Effector memory CD8-positive, alpha-beta T cell (primary cell): ENCODE measurements at regions not wholly inside any gene's neighbourhood (a gene's known extent, or its start where the extent isn't known, plus 50 kb on each side); places are given as distances from the start of the nearest gene placed in this dataset.
A peak's percentile ranks its signal among the peaks of the same experiment; 100 is the strongest.

ENCODE experiments used
- ATAC-seq: fragments of 150-1000 bp; cut with Tn5 transposase; replicated peaks from 2 replicates; pipeline ENCODE4 v1.10.0; 2021; ENCODE audit warnings: mild to moderate bottlenecking, moderate library complexity
- DNase-seq, 3 experiments: peaks; one replicate each; pipeline ENCODE4 v3.0.0; 2021
- H3K27ac Mint-ChIP-seq, 2 donors: one replicate each; pipeline ENCODE4 v1.8.0; 2022; ENCODE audit warnings: mild to moderate bottlenecking in 2 of 2, mixed read lengths in 2 of 2, moderate library complexity in 2 of 2
- H3K27me3 Mint-ChIP-seq, 2 donors: one replicate each; pipeline ENCODE4 v1.8.0; 2022; ENCODE audit warnings: mixed read lengths in 2 of 2
- H3K36me3 Mint-ChIP-seq: one replicate; pipeline ENCODE4 v1.8.0; 2022; ENCODE audit warnings: mild to moderate bottlenecking, moderate library complexity, mixed read lengths; ENCODE audit not compliant: insufficient read depth
- H3K4me1 Mint-ChIP-seq, 2 donors: one replicate each; pipeline ENCODE4 v1.8.0; 2022; ENCODE audit warnings: low read depth in 2 of 2, mixed read lengths in 2 of 2
- H3K4me3 Mint-ChIP-seq, 2 donors: one replicate each; pipeline ENCODE4 v1.8.0; 2022; ENCODE audit warnings: mild to moderate bottlenecking in 2 of 2, mixed read lengths in 2 of 2, moderate library complexity in 2 of 2
- H3K9me3 Mint-ChIP-seq, 2 donors: one replicate each; pipeline ENCODE4 v1.8.0; 2022; ENCODE audit warnings: mixed read lengths in 2 of 2

DNA sequence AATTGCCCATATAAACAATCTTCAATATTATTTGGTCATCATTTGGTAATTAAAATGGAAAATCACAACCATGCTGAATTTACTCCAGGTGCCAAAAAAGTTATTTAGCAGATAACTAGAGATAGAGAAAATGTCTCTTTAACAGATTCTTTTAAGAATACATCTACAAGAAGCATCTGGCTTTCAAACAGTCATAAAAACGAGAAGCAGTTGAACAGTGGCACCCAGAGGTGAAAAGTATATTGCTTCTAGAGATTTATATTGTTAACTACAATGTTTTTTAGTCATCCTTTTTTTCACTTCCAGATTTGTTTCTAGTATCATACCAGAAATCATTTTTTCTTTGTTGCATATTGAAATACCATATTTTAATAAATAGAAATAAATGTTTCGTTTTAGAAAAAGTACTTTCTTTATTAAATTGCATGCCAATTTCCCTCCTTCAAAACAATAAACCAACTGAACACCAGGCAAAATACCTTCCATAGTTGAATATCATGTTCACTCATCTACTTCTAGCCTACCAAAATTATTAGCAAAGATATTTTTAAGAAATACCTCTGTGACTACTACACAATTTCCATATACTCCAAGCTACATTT, 65.4 kb upstream of the HNRNPA3 start:
- H3K27ac Mint-ChIP-seq, result no peak overlapping the region
- no peak overlapping the region for H3K4me3 Mint-ChIP-seq
- peak in 2 of 3 experiments; percentile 36 to 46 for DNase-seq
- H3K36me3 Mint-ChIP-seq, result peaks cover 2% of the 10 kb centered on the region
- no peaks in the 10 kb centered on the region for H3K9me3 Mint-ChIP-seq
- H3K4me1 Mint-ChIP-seq, result peaks cover 6 to 12% of the 10 kb centered on the region in 2 donors
- ATAC-seq, result peak; percentile 37
- peaks cover 19 to 37% of the 10 kb centered on the region in 2 donors for H3K27me3 Mint-ChIP-seq

DNA sequence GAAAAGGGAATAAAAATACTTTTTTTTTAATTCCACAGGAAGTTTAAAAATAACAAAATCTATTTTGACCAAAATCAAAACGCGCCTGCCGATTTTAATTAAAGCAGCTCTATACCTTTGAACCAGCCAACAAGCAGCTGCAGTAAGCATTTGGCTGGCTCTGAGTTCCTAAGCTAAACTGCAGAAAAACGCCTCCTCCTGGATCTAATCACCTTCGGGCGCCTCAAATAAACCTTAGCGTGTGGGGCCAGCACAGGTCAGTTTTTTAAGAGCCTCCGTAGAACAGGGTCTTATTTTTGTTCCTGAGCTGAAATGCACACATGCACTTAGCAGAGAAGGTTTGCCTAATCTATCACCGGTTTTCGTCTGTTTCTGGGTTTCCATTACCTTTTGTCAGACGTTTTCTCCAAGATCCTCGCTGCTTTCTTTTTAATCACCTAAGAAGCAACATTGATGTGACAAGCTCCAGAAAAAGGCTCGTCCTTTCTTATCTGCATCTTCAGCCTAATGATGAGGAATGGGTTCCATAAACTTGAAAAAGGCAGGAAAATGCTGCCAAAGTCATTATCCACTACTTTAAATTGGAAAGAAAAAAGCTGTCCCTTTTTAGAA, 64.7 kb upstream of the HNRNPA3 start:
- Mint-ChIP-seq H3K27ac (no peak overlapping the region), H3K27me3 (peaks cover 19 to 37% of the 10 kb centered on the region in 2 donors), H3K4me1 (peaks cover 6 to 12% of the 10 kb centered on the region in 2 donors), H3K36me3 (peaks cover 2% of the 10 kb centered on the region), H3K4me3 (peak overlapping the region; percentile 81 to 84), H3K9me3 (no peaks in the 10 kb centered on the region)
- no peak for DNase-seq
- no peak for ATAC-seq

DNA sequence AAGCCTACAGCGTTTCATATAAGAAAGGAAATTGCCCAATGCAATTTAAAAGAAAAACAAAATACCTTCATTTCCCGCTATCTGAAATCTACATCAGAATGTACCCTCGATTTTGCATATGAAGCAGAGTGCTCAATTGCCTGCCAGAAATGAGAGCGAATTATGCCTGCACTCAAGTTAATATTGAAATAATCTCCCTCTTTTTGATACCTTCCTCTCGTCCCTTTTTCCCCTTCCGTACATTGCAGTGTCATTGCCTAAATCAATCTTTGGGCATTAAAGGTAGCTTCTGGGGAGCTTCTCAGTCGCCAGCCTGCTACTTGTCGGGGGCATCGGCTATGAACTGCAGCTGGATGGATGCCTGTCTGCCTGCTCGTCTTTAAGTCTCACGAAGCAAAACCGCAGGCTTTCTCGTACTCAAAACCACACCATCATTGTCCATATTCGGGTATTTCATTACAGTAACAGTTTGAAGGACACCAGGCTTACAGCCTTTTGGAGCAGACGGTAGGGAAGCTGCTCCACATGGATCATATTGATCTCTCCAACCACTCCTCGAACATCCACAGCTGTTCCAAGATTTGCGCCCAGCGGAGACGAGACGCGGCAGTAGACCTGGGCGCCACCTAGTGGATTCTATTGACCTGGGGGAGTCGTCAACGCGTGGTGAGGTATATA, 64.0 kb upstream of the HNRNPA3 start:
- H3K27ac Mint-ChIP-seq, result peak overlapping the region in 1 of 2 donors; percentile 1

DNA sequence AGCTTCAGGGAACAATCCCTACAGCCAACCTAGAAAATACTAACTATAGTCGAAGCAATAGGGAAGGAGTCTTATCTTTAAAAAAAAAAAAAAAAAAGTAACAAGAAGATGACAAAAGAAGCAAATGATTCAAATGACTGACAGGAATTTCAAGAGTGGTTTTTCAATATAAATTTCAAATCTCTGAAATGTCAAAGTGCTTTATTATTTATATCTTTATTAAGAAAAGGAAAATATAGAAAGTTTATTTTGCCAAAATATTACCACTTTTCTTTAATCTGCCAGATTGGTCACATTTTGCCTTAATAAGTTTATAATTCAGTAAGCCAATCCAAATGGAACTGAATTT, 63.5 kb upstream of the HNRNPA3 start:
- Mint-ChIP-seq H3K9me3 (no peaks in the 10 kb centered on the region), H3K4me3 (peak overlapping the region; percentile 81 to 84), H3K36me3 (peaks cover 2% of the 10 kb centered on the region), H3K27me3 (peaks cover 19 to 31% of the 10 kb centered on the region in 2 donors), H3K4me1 (peaks cover 6 to 12% of the 10 kb centered on the region in 2 donors), H3K27ac (no peak overlapping the region)
- ATAC-seq (no peak), DNase-seq (no peak)

More for the DNA sequence above, 64.0 kb upstream of the HNRNPA3 start:
- Mint-ChIP-seq H3K4me3 (peak overlapping the region; percentile 81 to 84), H3K27me3 (peaks cover 19 to 36% of the 10 kb centered on the region in 2 donors), H3K9me3 (no peaks in the 10 kb centered on the region), H3K4me1 (peaks cover 6 to 12% of the 10 kb centered on the region in 2 donors), H3K36me3 (peaks cover 2% of the 10 kb centered on the region)
- ATAC-seq (peak; percentile 90), DNase-seq (peak; percentile 68 to 79 (median 71))

DNA sequence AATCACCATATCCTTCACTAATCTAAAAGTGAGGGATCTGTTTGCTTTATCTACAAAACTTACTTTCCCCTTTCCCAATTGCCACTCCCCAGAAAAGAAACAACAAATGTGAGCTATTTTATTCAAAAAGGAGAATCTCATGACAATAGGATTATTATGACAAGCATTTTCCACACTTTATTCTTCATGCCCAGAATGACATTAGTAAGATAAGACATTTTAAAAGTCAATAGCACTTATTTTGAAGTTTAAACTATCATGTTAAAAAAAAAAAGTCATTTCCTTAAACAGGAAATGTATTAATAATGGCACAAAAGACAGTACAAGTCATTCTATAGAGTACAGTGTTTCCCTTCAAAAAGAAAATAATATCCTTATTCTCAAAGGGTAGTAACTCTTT, 58.8 kb upstream of the HNRNPA3 start:
- H3K4me3 Mint-ChIP-seq, result no peak overlapping the region
- H3K9me3 Mint-ChIP-seq, result no peaks in the 10 kb centered on the region
- DNase-seq (no peak), ATAC-seq (no peak)
- no peaks in the 10 kb centered on the region for H3K36me3 Mint-ChIP-seq
- H3K27me3 Mint-ChIP-seq, result peaks cover 8 to 11% of the 10 kb centered on the region in 2 donors
- no peak overlapping the region for H3K27ac Mint-ChIP-seq
- H3K4me1 Mint-ChIP-seq, result peaks cover 1% of the 10 kb centered on the region in 2 donors

DNA sequence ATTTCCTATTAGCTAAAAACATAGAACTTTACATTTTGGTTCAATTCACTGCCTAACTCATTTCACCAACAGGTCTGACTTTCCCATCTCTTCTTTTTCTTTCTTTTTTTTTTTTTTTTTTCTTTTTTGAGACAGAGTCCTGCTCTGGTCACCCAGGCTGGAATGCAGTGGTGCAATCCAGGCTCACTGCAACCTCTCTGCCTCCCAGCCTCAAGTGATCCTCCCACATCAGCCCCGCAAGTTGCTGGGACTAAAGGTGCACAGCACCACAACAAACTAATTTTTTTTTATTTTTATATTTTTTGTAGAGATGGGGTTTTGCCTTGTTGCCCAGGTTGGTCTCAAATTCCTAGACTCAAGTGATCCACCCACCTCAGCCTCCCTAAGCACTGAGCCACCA, 57.8 kb upstream of the HNRNPA3 start:
- ATAC-seq, result no peak
- DNase-seq, result no peak
- Mint-ChIP-seq H3K9me3 (no peaks in the 10 kb centered on the region), H3K27ac (no peak overlapping the region), H3K36me3 (no peaks in the 10 kb centered on the region), H3K27me3 (peaks cover 0 to 1% of the 10 kb centered on the region in 2 donors), H3K4me3 (no peak overlapping the region), H3K4me1 (no peaks in the 10 kb centered on the region)

DNA sequence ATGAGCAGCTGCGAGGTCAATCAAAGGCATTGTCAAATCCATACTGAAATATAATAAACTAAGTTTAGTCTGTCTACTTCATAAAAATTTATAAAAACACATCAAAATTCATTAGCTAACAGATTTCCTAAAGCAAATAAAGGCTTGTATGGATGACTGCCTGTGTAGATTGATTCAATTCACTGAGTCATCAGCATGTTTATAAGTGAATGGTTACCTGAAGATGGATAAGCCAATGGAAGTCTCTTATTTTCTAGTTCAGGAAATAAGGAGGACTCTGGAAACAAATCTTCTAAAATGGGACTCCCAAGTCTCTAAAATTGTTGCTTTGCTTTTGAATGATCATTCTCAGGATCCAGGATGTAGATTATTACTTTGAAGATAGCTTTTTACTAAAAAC, 57.0 kb upstream of the HNRNPA3 start:
- no peak for DNase-seq
- no peaks in the 10 kb centered on the region for H3K27me3 Mint-ChIP-seq
- H3K4me3 Mint-ChIP-seq, result no peak overlapping the region
- no peaks in the 10 kb centered on the region for H3K4me1 Mint-ChIP-seq
- H3K27ac Mint-ChIP-seq, result no peak overlapping the region
- ATAC-seq, result no peak
- no peaks in the 10 kb centered on the region for H3K36me3 Mint-ChIP-seq
- no peaks in the 10 kb centered on the region for H3K9me3 Mint-ChIP-seq

DNA sequence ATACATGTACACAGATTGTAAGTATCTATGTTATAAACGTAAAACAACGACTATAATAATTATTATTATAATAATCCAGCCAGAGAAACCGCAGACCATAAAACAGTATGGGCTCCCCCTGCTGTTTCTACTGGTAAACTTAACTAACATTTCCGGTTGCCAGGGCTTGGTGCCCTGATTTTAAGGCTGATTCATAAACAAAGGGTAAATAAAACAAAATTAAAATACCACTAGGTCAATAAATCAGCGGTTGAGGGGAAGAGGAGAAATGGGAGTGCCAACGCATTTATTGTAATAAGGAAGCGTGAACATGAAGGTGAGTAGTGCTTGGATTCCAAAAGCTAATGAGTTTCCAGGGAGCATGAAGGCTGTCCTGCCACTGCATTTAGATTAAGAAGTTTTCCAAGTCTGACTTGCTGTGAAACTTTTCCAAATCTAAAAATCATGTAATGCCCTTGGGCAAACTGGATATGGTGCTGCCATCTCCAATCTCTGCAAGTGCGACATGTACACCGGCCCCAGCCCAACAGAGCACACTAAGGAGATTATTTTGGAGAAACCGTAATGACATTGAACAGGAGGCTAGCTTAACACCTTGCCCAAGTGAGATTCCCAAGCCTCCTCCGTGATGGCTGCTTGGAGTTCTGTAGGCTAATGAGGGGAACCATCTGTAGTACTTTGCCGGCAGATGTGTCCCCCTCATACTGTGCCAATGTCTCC, 50.7 kb upstream of the HNRNPA3 start:
- peaks cover 9 to 10% of the 10 kb centered on the region in 2 donors for H3K4me1 Mint-ChIP-seq
- H3K36me3 Mint-ChIP-seq, result no peaks in the 10 kb centered on the region
- no peaks in the 10 kb centered on the region for H3K9me3 Mint-ChIP-seq
- H3K27me3 Mint-ChIP-seq, result peaks cover 0 to 6% of the 10 kb centered on the region in 2 donors
- no peak overlapping the region for H3K4me3 Mint-ChIP-seq
- DNase-seq (peak in 2 of 3 experiments; percentile 29 to 35), ATAC-seq (peak; percentile 47)
- H3K27ac Mint-ChIP-seq, result no peak overlapping the region
